Gastroesophageal sphincter (tissue), 4 donors: ENCODE measurements at regions not wholly inside any gene's neighbourhood (a gene's known extent, or its start where the extent isn't known, plus 50 kb on each side); places are given as distances from the start of the nearest gene placed in this dataset.

Source experiments
- ATAC-seq: fragments of 150-250 bp; one replicate; pipeline ENCODE4 v1.9.1; 2016; ENCODE audit warnings: mild to moderate bottlenecking, moderate library complexity
- H3K27ac ChIP-seq, 4 donors: fragments of 200-600 bp; sonication (generic) in 3 of 4; 1 replicate in 3 of 4; 2 replicates in 1 of 4; pipeline ENCODE4 v1.5.1; 2016 to 2019
- H3K27me3 ChIP-seq: fragments of 200-600 bp; sonication (generic); one replicate; pipeline ENCODE4 v1.5.1; 2019
- H3K36me3 ChIP-seq, 2 donors: fragments of 200-600 bp; sonication (generic); one replicate each; pipeline ENCODE4 v1.5.1; 2019; ENCODE audit warnings: control low read depth in 1 of 2
- H3K4me1 ChIP-seq, 3 donors: fragments of 200-600 bp; sonication (generic); 1 replicate in 2 of 3; 2 replicates in 1 of 3; pipeline ENCODE4 v1.5.1; 2016 to 2019; ENCODE audit warnings: control low read depth in 2 of 3
- H3K4me3 ChIP-seq, 2 donors: fragments of 200-600 bp; sonication (generic); one replicate each; pipeline ENCODE4 v1.5.1; 2019; ENCODE audit warnings: mild to moderate bottlenecking in 1 of 2, moderate library complexity in 1 of 2
- H3K9me3 ChIP-seq, 3 donors: fragments of 200-600 bp; sonication (generic); one replicate each; pipeline ENCODE4 v1.5.1; 2017 to 2019; ENCODE audit warnings: control low read depth in 2 of 3
- EP300 ChIP-seq: sonication (generic); formaldehyde crosslinking; IDR thresholded peaks from one replicate; pipeline ENCODE4 v1.6.1; 2017; ENCODE audit warnings: antibody characterized with exemption, mild to moderate bottlenecking
- POLR2A ChIP-seq, 2 donors: fragments of 450-650 bp; IDR thresholded peaks; one replicate each; pipeline ENCODE4 v1.6.1; 2017; ENCODE audit warnings: antibody characterized with exemption in 2 of 2, mild to moderate bottlenecking in 2 of 2, moderate library complexity in 1 of 2
- POLR2AphosphoS5 ChIP-seq: sonication (generic); formaldehyde crosslinking; IDR thresholded peaks from one replicate; pipeline ENCODE4 v1.6.1; 2017; ENCODE audit warnings: antibody characterized with exemption
- WGBS, 2 donors: methylation state at CpG; one replicate each; pipeline ENCODE4 v1.1.5; 2018; ENCODE audit warnings: low coverage in 1 of 2; 5-methylcytosine and 5-hydroxymethylcytosine counted together
- TF ChIP-seq, protein P1 (sequence below), 4 experiments: fragments of 200-600 bp in 2 of 4; fragments of 450-650 bp in 2 of 4; sonication (generic) in 1 of 4; IDR thresholded peaks; one replicate each; pipeline ENCODE4 v1.5.1; 2017 to 2019; ENCODE audit warnings: antibody characterized with exemption in 4 of 4, mild to moderate bottlenecking in 2 of 4, moderate library complexity in 2 of 4

DNA sequence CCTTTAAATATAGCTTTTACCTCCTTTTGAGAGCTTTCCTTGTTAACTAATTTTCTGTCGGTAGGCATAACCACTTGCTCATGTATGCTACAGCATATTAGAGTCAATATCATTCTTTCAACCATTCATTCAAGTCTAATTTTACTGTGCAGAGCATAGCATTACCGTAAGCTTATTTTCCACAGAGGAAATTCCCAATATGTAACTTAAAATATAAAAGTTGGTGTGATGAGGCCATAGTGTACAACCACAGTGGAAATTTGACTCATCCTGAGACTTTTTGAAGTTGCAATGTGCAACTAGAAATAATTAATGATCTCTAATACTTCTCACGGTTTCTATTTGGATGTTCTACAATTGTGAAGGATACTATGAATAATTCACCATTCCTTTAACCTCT lies 80.6 kb upstream of the KLF6 start:
- Histone ChIP-seq H3K36me3 (no peaks in the 10 kb centered on the region), H3K9me3 (no peaks in the 10 kb centered on the region), H3K27me3 (no peaks in the 10 kb centered on the region), H3K4me3 (no peak overlapping the region), H3K4me1 (no peaks in the 10 kb centered on the region), H3K27ac (no peak overlapping the region)
- TF ChIP-seq EP300 (no peak), POLR2AphosphoS5 (no peak), POLR2A (IDR thresholded peaks at IDR 0.05) (no peak)
- TF ChIP-seq, protein P1, sequence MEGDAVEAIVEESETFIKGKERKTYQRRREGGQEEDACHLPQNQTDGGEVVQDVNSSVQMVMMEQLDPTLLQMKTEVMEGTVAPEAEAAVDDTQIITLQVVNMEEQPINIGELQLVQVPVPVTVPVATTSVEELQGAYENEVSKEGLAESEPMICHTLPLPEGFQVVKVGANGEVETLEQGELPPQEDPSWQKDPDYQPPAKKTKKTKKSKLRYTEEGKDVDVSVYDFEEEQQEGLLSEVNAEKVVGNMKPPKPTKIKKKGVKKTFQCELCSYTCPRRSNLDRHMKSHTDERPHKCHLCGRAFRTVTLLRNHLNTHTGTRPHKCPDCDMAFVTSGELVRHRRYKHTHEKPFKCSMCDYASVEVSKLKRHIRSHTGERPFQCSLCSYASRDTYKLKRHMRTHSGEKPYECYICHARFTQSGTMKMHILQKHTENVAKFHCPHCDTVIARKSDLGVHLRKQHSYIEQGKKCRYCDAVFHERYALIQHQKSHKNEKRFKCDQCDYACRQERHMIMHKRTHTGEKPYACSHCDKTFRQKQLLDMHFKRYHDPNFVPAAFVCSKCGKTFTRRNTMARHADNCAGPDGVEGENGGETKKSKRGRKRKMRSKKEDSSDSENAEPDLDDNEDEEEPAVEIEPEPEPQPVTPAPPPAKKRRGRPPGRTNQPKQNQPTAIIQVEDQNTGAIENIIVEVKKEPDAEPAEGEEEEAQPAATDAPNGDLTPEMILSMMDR (IDR thresholded peaks at IDR 0.05) = no peak
- no peak for ATAC-seq
- 66 to 82% methylated on average over 3 of the region's 3 CpGs for WGBS, 2 donors

GRCh38 chr10:3861795-3862194 lies 76.8 kb upstream of the KLF6 start:
- no peaks in the 10 kb centered on the region for H3K4me1 ChIP-seq
- WGBS, 2 donors = 87 to 95% methylated on average over 8 to 12 of the region's 15 CpGs
- H3K27ac ChIP-seq = no peak overlapping the region
- no peak overlapping the region for H3K4me3 ChIP-seq
- no peaks in the 10 kb centered on the region for H3K36me3 ChIP-seq
- H3K9me3 ChIP-seq = no peaks in the 10 kb centered on the region
- no peak for ATAC-seq
- H3K27me3 ChIP-seq = no peaks in the 10 kb centered on the region
- TF ChIP-seq POLR2AphosphoS5 = no peak
- TF ChIP-seq, protein P1 (IDR thresholded peaks at IDR 0.05) = no peak
- no peak for TF ChIP-seq EP300
- TF ChIP-seq POLR2A (IDR thresholded peaks at IDR 0.05) = no peak

DNA sequence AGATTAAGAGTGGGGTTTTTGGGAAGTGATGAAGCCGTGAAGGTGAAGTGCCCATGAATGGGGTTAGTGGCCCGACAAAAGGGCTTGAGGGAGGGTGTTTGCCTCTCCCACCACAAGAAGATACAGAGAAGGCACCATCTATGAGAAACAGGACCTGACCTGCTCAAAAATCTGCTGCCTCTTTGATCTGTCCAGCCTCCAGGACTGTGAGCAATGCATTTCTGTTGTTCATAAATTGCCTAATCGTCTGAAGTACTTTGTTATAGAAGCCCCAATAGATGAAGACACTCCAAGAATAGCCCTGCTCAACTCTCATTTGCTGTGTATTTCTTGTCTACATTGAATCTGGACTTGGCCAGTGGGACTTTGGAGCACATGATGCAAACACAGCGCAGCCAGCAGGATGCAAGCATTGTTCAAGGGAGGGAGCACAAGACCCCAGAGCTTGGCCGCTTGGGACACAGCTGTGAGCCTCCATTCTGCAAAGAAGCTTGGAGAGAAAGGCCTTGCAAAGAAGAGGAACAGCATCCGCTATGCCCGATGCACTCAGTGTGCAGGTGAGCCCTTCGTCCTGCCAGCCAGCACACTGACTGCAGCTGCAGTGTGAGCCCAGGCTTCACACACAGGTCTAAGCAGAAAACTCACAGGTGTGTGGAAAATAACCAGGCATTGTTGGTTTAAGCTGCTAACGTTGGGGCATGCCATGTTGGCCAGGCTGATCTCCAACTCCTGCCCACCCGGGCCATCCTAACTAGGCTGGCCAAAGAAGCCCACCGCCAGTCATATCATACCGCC lies 73.2 kb upstream of the KLF6 start:
- no peak overlapping the region for H3K4me3 ChIP-seq
- H3K36me3 ChIP-seq = no peaks in the 10 kb centered on the region
- H3K27me3 ChIP-seq = no peaks in the 10 kb centered on the region
- no peak overlapping the region for H3K27ac ChIP-seq
- no peaks in the 10 kb centered on the region for H3K9me3 ChIP-seq
- H3K4me1 ChIP-seq = peaks cover 0 to 12% (median 6%) of the 10 kb centered on the region in 3 donors
- ATAC-seq = no peak
- WGBS, 2 donors = 74 to 100% methylated on average over 2 to 6 of the region's 12 CpGs
- TF ChIP-seq, protein P1 (IDR thresholded peaks at IDR 0.05) = no peak
- no peak for TF ChIP-seq POLR2A (IDR thresholded peaks at IDR 0.05)
- no peak for TF ChIP-seq POLR2AphosphoS5
- TF ChIP-seq EP300 = no peak

DNA sequence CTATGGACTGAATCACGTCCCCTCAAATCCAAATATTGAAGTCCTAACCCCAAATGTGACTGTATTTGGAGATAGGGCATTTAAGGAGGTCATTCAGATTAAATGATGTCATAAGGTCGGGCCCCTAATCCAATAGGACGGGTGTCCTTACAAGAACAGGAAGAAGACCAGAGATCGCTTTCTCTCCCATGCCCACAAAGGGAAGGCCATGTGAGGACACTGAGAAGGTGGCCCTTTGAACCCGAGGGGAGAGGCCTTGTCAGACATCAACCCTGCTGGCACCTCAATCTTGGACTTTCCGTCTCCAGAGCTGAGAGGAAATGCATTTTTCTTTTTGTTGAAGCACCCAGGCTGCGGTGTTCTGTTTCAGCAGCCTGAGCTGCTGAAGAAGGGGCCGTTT lies 72.3 kb upstream of the KLF6 start:
- Histone ChIP-seq H3K4me3 (no peak overlapping the region), H3K27ac (no peak overlapping the region), H3K27me3 (no peaks in the 10 kb centered on the region), H3K36me3 (no peaks in the 10 kb centered on the region), H3K4me1 (peaks cover 5 to 21% (median 14%) of the 10 kb centered on the region in 3 donors), H3K9me3 (no peaks in the 10 kb centered on the region)
- WGBS, 2 donors = 76 to 80% methylated on average over 1 to 8 of the region's 8 CpGs
- no peak for ATAC-seq
- TF ChIP-seq POLR2A (IDR thresholded peaks at IDR 0.05) (no peak), POLR2AphosphoS5 (no peak), EP300 (no peak)
- TF ChIP-seq, protein P1 (IDR thresholded peaks at IDR 0.05) = no peak

- 82 to 94% methylated on average over 6 to 7 of the region's 7 CpGs for WGBS, 2 donors
- no peak for ATAC-seq
- Histone ChIP-seq H3K9me3 (no peaks in the 10 kb centered on the region), H3K36me3 (no peaks in the 10 kb centered on the region), H3K4me1 (peaks cover 5 to 28% (median 14%) of the 10 kb centered on the region in 3 donors), H3K27me3 (no peaks in the 10 kb centered on the region), H3K4me3 (no peak overlapping the region), H3K27ac (no peak overlapping the region)
- TF ChIP-seq POLR2AphosphoS5 (no peak), POLR2A (IDR thresholded peaks at IDR 0.05) (no peak), EP300 (no peak)
- TF ChIP-seq, protein P1 (IDR thresholded peaks at IDR 0.05) = no peak
Observed at GRCh38 chr10:3856593-3856992, 71.6 kb upstream of the KLF6 start.
